GM18508 (cell line): ENCODE measurements at regions not wholly inside any gene's neighbourhood (a gene's known extent, or its start where the extent isn't known, plus 50 kb on each side); places are given as distances from the start of the nearest gene placed in this dataset.
"Not testable (repeated sequence)": the region's sequence is repeated elsewhere in the genome, so short reads cannot be mapped to it uniquely, and the experiment has no call there.

Experiments
- ATAC-seq: cut with Tn5 transposase; IDR thresholded peaks from one replicate; pipeline ENCODE4 v1.9.1; 2021; ENCODE audit warnings: moderate number of reproducible peaks; ENCODE audit not compliant: insufficient read depth, unreplicated experiment

GRCh38 chr6:106731144-106731842 lies 101.9 kb downstream of the QRSL1 start:
- ATAC-seq: no peak

- no peak for ATAC-seq
Observed at GRCh38 chr6:106730718-106731117, 101.3 kb downstream of the QRSL1 start.

- no peak for ATAC-seq
Observed at GRCh38 chr6:106730264-106730663, 100.9 kb downstream of the QRSL1 start.

- ATAC-seq: no peak
Observed at GRCh38 chr6:106729841-106730240, 100.5 kb downstream of the QRSL1 start.

- no peak for ATAC-seq
Observed at GRCh38 chr6:106728296-106728870, 99.0 kb downstream of the QRSL1 start.

- ATAC-seq: no peak
Observed at GRCh38 chr6:106727480-106728149, 98.2 kb downstream of the QRSL1 start.

GRCh38 chr6:106724848-106725247 lies 95.5 kb downstream of the QRSL1 start:
- ATAC-seq: no peak

GRCh38 chr6:106724337-106724736 lies 95.0 kb downstream of the QRSL1 start:
- ATAC-seq: no peak

- not testable (repeated sequence) for ATAC-seq
Observed at GRCh38 chr6:106723419-106723818, 94.0 kb downstream of the QRSL1 start.

- ATAC-seq: not testable (repeated sequence)
Observed at GRCh38 chr6:106721189-106721588, 91.8 kb downstream of the QRSL1 start.
